Stimulated activated CD4-positive, alpha-beta T cell treated with anti-CD3 and anti-CD28 coated beads, Interleukin-12 subunit alpha, Interleukin-12 subunit beta, amount 100 ng/mL, for 4 hours (primary cell): ENCODE measurements at regions not wholly inside any gene's neighbourhood (a gene's known extent, or its start where the extent isn't known, plus 50 kb on each side); places are given as distances from the start of the nearest gene placed in this dataset.
"Not testable (repeated sequence)": the region's sequence is repeated elsewhere in the genome, so short reads cannot be mapped to it uniquely, and the experiment has no call there.

Experiments used
- DNase-seq: peaks from one replicate; pipeline ENCODE4 v3.0.0-alpha.2; 2020

- DNase-seq: not testable (repeated sequence)
Observed at GRCh38 chr16:29578898-29579297, 72.7 kb upstream of the NPIPB12 start.

GRCh38 chr16:29581764-29582163 lies 75.6 kb upstream of the NPIPB12 start:
- DNase-seq: not testable (repeated sequence)

- not testable (repeated sequence) for DNase-seq
Observed at GRCh38 chr16:29591919-29592318, 71.1 kb upstream of the SPN start.

- peak; percentile 33 for DNase-seq
Observed at GRCh38 chr16:29594269-29594925, 68.7 kb upstream of the SPN start.

GRCh38 chr16:29594926-29595838 lies 67.9 kb upstream of the SPN start:
- DNase-seq: peak; percentile 84

GRCh38 chr16:29597030-29597429 lies 66.0 kb upstream of the SPN start:
- not testable (repeated sequence) for DNase-seq

GRCh38 chr16:29600111-29601000 lies 62.7 kb upstream of the SPN start:
- not testable (repeated sequence) for DNase-seq

GRCh38 chr16:29602247-29602625 lies 60.8 kb upstream of the SPN start:
- DNase-seq: not testable (repeated sequence)

- not testable (repeated sequence) for DNase-seq
Observed at GRCh38 chr16:29602683-29603088, 60.4 kb upstream of the SPN start.

- not testable (repeated sequence) for DNase-seq
Observed at GRCh38 chr16:29604631-29605549, 58.2 kb upstream of the SPN start.

GRCh38 chr16:29605593-29606205 lies 57.3 kb upstream of the SPN start:
- not testable (repeated sequence) for DNase-seq

GRCh38 chr16:29606669-29607427 lies 56.2 kb upstream of the SPN start:
- not testable (repeated sequence) for DNase-seq

GRCh38 chr16:29607428-29607823 lies 55.6 kb upstream of the SPN start:
- not testable (repeated sequence) for DNase-seq

GRCh38 chr16:29612381-29613306 lies 50.4 kb upstream of the SPN start:
- peak; percentile 21 for DNase-seq
